Activated CD4-positive, alpha-beta T cell treated with anti-CD3 and anti-CD28 coated beads, Interleukin-2, amount 10 ng/mL, durations not matched to agents 7 days and 5 days (primary cell): ENCODE measurements at regions not wholly inside any gene's neighbourhood (a gene's known extent, or its start where the extent isn't known, plus 50 kb on each side); places are given as distances from the start of the nearest gene placed in this dataset.

Experiments used
- CTCF ChIA-PET: fragments of 350-600 bp; sonication (Branson Sonifier 250); formaldehyde crosslinking; loops from one replicate; lab custom pipeline; 2021; ENCODE audit warnings: antibody characterized with exemption; lab: Charles Lee
- POLR2A ChIA-PET: fragments of 350-600 bp; sonication (Branson Sonifier 250); formaldehyde crosslinking; loops from one replicate; lab custom pipeline; 2021; ENCODE audit warnings: antibody characterized with exemption; lab: Charles Lee
- DNase-seq: peaks from one replicate; pipeline ENCODE4 v3.0.0-alpha.2; 2020
- H3K27ac Mint-ChIP-seq: one replicate; pipeline ENCODE4 v1.8.0; 2021; ENCODE audit warnings: mild to moderate bottlenecking, moderate library complexity, mixed read lengths
- H3K27me3 Mint-ChIP-seq: one replicate; pipeline ENCODE4 v1.8.0; 2021; ENCODE audit warnings: mixed read lengths
- H3K36me3 Mint-ChIP-seq: one replicate; pipeline ENCODE4 v1.8.0; 2021; ENCODE audit warnings: low read depth, mixed read lengths
- H3K4me1 Mint-ChIP-seq: one replicate; pipeline ENCODE4 v1.8.0; 2021; ENCODE audit warnings: mixed read lengths
- H3K4me3 Mint-ChIP-seq: one replicate; pipeline ENCODE4 v1.8.0; 2021; ENCODE audit warnings: mild to moderate bottlenecking, moderate library complexity, mixed read lengths
- H3K9me3 Mint-ChIP-seq: one replicate; pipeline ENCODE4 v1.8.0; 2021; ENCODE audit warnings: mixed read lengths

DNA sequence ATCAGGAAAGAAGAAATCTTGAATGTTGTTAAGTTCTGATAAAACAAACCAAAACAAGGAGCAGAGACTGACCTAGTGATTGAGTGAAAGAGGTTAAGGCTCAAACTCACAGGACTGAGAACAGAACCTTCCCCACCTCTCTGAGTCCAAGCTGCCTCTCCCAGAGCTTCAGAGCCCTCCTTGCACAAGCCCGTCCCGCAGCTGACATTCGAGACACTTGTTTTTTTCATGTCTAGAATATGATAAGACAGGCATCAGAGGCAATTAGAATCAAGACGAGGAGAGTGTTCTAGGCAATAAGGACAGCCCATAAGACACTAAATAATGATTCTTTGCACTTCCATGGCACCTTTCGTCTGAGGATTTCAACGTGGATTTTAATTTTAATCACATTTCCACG is 140.6 kb downstream of the PXDC1 start:
- no peaks in the 10 kb centered on the region for H3K4me1 Mint-ChIP-seq
- H3K9me3 Mint-ChIP-seq = no peaks in the 10 kb centered on the region
- POLR2A ChIA-PET = no interaction called here
- no peak overlapping the region for H3K4me3 Mint-ChIP-seq
- peaks cover 3% of the 10 kb centered on the region for H3K27me3 Mint-ChIP-seq
- CTCF ChIA-PET = no interaction called here
- H3K27ac Mint-ChIP-seq = no peak overlapping the region
- DNase-seq = no peak
- no peaks in the 10 kb centered on the region for H3K36me3 Mint-ChIP-seq

DNA sequence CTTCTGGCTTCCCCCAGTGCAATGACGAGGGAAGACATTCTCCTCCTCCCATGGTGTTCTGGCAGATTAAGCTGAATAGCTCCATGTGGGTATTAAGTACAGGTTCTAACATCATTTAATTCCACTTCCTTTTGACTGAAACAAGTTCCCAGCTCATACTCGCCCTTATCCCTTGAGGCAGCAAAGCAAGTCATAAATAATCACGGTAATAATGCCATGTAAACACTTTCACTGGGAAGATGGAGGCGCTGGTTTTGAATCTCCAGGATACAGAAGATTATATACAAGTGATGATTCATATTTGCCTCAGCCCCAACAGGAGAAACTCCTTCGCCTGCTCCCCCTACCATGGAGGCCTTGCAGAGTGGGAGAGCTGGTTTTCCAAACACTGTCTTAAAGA is 141.3 kb downstream of the PXDC1 start:
- H3K27me3 Mint-ChIP-seq = peaks cover 3% of the 10 kb centered on the region
- no peak overlapping the region for H3K27ac Mint-ChIP-seq
- DNase-seq = no peak
- H3K9me3 Mint-ChIP-seq = no peaks in the 10 kb centered on the region
- CTCF ChIA-PET = interaction anchor here (0.7 kb wide), 1 partner anchor 172 kb away, joined by 3 read pairs; no protein-coding TSS in a partner anchor
- no peaks in the 10 kb centered on the region for H3K4me1 Mint-ChIP-seq
- POLR2A ChIA-PET = no interaction called here
- no peak overlapping the region for H3K4me3 Mint-ChIP-seq
- no peaks in the 10 kb centered on the region for H3K36me3 Mint-ChIP-seq

DNA sequence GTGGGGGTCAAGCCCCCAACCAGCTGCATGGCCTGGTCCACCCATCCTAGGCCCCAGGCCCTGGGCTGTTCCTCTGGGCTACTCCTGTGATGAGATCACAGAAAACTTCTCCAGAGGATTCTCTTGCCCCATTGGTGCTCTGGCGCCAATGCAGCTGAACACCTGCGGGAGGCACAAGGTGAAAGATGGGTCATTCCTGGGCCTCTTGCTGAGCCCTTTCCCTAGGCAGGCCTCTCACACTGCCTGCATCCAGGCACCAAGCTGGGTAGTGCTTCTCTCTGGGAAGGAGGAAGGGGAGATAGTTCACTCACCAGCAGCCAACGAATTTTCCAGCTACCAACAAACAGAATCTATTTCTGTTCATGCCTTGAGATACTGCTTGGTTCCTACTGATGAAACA is 142.1 kb downstream of the PXDC1 start:
- no peak for DNase-seq
- CTCF ChIA-PET = no interaction called here
- no peaks in the 10 kb centered on the region for H3K36me3 Mint-ChIP-seq
- H3K4me1 Mint-ChIP-seq = no peaks in the 10 kb centered on the region
- no peaks in the 10 kb centered on the region for H3K9me3 Mint-ChIP-seq
- no peak overlapping the region for H3K4me3 Mint-ChIP-seq
- POLR2A ChIA-PET = no interaction called here
- H3K27ac Mint-ChIP-seq = no peak overlapping the region
- H3K27me3 Mint-ChIP-seq = peaks cover 3% of the 10 kb centered on the region

DNA sequence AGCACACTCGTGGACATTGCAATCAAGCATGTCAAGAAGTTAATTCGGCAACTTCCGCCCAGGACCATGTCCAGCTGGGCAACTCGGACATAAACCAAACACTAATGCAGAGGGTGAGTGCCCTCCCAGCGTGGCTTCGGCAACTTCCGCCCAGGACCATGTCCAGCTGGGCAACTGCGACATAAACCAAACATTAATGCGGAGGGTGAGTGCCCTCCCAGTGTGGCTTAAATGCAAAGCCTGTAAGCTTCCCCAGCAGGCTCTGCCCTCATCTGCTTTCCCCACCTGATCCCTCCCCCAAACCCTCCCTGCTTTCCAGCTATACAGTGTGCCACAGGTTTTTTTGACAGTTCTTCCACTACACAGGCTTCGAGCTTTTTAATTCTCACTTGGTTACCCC is 143.4 kb downstream of the PXDC1 start:
- DNase-seq = no peak
- H3K27me3 Mint-ChIP-seq = no peaks in the 10 kb centered on the region
- H3K4me1 Mint-ChIP-seq = no peaks in the 10 kb centered on the region
- no peak overlapping the region for H3K4me3 Mint-ChIP-seq
- POLR2A ChIA-PET = no interaction called here
- CTCF ChIA-PET = no interaction called here
- no peaks in the 10 kb centered on the region for H3K36me3 Mint-ChIP-seq
- no peaks in the 10 kb centered on the region for H3K9me3 Mint-ChIP-seq
- no peak overlapping the region for H3K27ac Mint-ChIP-seq

DNA sequence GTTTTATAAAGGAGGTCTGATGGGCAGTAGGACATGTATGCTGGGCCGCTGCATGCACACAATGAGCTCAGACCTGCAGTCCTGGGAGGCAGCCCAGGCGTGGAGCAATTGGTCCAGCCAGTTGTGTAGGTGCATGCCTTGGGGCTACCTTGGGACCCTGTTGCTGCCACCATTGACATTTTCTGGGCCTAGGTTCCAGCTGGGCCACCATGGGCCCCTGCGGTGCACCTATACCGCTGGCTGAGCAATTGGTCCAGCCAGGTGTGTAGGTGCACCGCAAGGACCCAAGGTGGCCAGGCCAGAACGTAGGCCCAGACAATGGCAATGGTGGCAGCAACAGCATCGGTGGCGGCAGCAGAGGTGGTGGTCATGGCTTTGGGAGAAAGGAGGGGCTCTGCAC is 143.9 kb downstream of the PXDC1 start:
- CTCF ChIA-PET = no interaction called here
- H3K36me3 Mint-ChIP-seq = no peaks in the 10 kb centered on the region
- POLR2A ChIA-PET = no interaction called here
- H3K4me3 Mint-ChIP-seq = no peak overlapping the region
- no peak overlapping the region for H3K27ac Mint-ChIP-seq
- H3K27me3 Mint-ChIP-seq = no peaks in the 10 kb centered on the region
- no peak for DNase-seq
- no peaks in the 10 kb centered on the region for H3K9me3 Mint-ChIP-seq
- no peaks in the 10 kb centered on the region for H3K4me1 Mint-ChIP-seq

DNA sequence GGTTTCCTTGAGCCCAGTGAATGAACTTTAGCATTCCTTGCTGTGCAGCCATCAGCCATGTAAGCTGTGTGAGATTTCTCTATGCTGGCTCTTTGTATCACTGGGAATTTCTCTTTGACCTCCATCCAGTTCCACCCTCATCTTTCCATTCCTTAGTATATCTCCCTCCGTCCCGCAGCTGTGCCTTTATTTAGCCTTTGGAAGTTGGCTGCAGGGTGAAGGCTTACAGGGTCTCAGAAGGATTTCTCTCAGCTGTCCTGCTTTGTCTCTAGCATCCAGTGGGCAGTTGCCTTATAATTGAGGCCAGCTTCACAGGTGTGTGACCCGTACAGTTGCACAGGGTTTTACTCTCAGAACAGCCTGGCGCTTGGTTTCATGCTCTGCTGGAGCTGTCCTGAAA is 144.3 kb downstream of the PXDC1 start:
- ChIA-PET POLR2A (no interaction called here), CTCF (no interaction called here)
- no peaks in the 10 kb centered on the region for H3K36me3 Mint-ChIP-seq
- DNase-seq = no peak
- H3K4me1 Mint-ChIP-seq = no peaks in the 10 kb centered on the region
- H3K4me3 Mint-ChIP-seq = no peak overlapping the region
- H3K27me3 Mint-ChIP-seq = peaks cover 2% of the 10 kb centered on the region
- H3K9me3 Mint-ChIP-seq = peaks cover 4% of the 10 kb centered on the region
- no peak overlapping the region for H3K27ac Mint-ChIP-seq

DNA sequence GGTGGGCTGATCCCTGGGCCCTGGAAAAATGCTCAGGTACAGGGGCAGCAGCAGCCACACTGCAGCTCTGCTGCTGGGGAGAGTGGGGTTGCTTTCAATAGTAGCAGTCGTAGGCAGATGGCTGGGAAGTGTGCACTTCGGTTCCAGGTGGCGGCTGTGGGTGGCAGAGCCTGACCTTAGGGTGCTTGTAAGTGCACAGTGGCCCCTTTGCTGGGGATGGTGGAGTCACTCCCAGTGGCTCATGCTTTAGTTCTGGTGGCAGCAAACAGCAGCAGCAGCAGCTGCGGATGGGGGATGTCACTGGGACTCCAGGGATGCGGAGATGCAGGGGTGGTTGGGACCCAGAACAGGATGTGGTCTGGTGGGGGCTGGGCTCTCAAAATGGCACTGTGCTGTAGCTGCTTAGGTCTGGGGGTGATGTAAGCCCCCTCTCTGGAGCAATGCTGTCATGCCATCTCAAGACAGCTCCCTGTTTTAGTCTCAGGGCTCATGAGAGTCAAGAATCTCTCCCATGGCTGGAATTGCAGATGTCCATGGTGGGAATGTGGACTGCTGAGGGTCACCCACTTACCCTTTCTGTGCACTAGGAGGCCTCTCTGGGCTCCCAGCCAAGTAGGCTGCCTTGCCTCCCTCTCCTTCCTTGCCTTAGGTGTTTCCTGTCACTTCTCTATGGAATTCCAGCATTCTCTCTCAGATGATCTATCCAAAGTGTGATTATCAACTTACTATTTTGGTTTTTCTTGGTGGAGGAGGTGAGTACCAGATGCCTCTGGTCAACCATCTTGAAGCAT is 146.7 kb upstream of the SLC22A23 start:
- Mint-ChIP-seq H3K27ac (no peak overlapping the region), H3K9me3 (peaks cover 11% of the 10 kb centered on the region), H3K27me3 (peaks cover 27% of the 10 kb centered on the region), H3K4me3 (no peak overlapping the region), H3K36me3 (peaks cover 1% of the 10 kb centered on the region), H3K4me1 (no peaks in the 10 kb centered on the region)
- DNase-seq = no peak
- CTCF ChIA-PET = no interaction called here
- POLR2A ChIA-PET = no interaction called here

DNA sequence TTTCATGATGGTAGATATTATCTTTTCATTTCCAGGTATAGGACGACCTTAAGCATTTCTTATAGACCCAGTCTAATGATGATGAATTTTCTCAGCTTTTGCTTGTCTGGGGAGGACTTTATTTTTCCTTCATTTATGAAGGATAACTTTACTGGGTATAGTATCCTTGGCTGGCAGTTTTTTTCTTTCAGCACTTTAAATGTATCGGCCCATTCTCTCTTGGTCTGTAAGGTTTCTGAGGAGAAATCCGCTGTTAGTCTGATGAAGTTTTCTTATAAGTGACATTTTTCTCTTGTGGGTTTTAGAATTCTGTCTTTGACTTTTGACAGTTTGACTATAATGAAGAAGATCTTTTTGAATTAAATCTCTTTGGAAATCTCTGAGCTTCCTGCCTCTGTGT is 144.7 kb upstream of the SLC22A23 start:
- no peak for DNase-seq
- peaks cover 33% of the 10 kb centered on the region for H3K27me3 Mint-ChIP-seq
- H3K9me3 Mint-ChIP-seq = peaks cover 11% of the 10 kb centered on the region
- H3K27ac Mint-ChIP-seq = no peak overlapping the region
- POLR2A ChIA-PET = no interaction called here
- H3K4me3 Mint-ChIP-seq = no peak overlapping the region
- CTCF ChIA-PET = no interaction called here
- peaks cover 1% of the 10 kb centered on the region for H3K36me3 Mint-ChIP-seq
- H3K4me1 Mint-ChIP-seq = no peaks in the 10 kb centered on the region

DNA sequence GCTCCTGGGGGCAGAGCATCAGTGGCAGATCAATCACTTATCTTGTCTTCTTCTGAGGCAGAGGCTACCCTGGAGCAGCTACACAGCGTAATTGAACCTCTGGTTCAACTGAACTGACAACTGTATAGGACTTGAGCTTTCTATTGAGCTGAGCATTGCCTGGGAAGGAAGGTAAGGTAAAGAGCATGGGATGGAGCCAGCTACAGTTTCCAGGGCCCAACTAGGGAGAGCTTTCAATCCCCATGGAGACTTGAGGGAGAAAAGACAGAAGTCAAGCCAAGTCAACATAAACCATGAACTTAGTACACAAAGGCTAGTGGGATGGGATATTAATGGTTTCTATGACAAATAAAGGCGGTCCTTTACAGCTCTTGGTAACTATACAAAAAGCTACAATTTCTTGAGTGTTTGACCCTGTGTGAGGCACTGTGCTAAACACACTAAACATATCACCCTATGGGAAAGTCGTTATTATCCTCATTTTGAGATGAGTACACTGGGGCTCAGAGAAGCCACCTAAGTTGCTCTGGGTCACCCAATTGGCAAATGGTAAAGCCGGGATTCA is 140.7 kb upstream of the SLC22A23 start:
- no peaks in the 10 kb centered on the region for H3K4me1 Mint-ChIP-seq
- ChIA-PET POLR2A (no interaction called here), CTCF (interaction anchor here (1.1 kb wide), 1 partner anchor 251 kb away, joined by 3 read pairs; the partner anchor contains the start of gene FAM50B)

DNA sequence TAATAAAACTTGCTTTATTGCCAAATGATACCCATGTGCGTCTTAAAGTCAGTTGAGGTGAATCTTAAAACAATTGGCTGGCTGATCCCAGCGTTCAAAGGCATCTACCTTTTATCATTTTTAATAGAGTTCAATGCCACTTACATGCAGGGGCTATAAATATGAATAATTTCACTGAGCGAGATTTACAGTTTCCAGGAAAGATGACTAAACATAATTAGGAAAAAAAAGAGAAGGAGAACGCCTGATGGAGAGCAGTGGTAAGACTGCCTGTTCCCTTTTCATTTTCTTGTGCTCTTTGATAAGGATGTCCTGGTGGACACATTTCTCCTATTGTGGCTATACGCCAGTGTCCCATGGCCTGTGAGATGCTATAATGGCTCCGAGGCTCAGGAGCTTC is 139.9 kb upstream of the SLC22A23 start:
- H3K9me3 Mint-ChIP-seq = peaks cover 7% of the 10 kb centered on the region
- H3K27me3 Mint-ChIP-seq = peaks cover 37% of the 10 kb centered on the region
- ChIA-PET CTCF (interaction anchor here (1.1 kb wide), 1 partner anchor 252 kb away, joined by 3 read pairs; the partner anchor contains the start of gene FAM50B), POLR2A (no interaction called here)
- DNase-seq = no peak
- H3K36me3 Mint-ChIP-seq = peaks cover 1% of the 10 kb centered on the region
- no peaks in the 10 kb centered on the region for H3K4me1 Mint-ChIP-seq
- no peak overlapping the region for H3K27ac Mint-ChIP-seq
- no peak overlapping the region for H3K4me3 Mint-ChIP-seq

More for the DNA sequence above, 140.7 kb upstream of the SLC22A23 start:
- Mint-ChIP-seq H3K27ac (no peak overlapping the region), H3K36me3 (peaks cover 1% of the 10 kb centered on the region), H3K27me3 (peaks cover 40% of the 10 kb centered on the region), H3K4me3 (no peak overlapping the region), H3K9me3 (peaks cover 11% of the 10 kb centered on the region)
- no peak for DNase-seq

DNA sequence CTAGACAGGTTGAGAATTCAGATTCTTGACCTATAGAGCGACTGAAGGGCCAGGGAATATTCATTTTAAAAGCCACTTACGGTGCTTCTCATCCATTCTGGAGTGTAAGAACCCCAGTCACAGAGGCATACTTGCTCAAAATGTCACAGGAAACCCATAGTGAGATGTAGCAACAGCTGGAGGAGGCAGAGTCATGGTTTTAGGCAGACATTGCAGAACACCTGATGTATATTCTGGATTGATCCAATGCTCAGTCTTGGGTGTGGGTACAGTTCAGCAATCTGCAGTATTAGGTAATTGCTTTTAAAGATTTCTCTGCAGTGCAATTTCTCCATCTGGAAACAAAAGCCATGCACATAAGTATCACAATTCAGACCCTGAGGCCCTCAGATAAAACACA is 137.4 kb upstream of the SLC22A23 start:
- Mint-ChIP-seq H3K27me3 (peaks cover 21% of the 10 kb centered on the region), H3K4me1 (no peaks in the 10 kb centered on the region), H3K36me3 (no peaks in the 10 kb centered on the region), H3K27ac (no peak overlapping the region), H3K9me3 (no peaks in the 10 kb centered on the region), H3K4me3 (no peak overlapping the region)
- ChIA-PET CTCF (no interaction called here), POLR2A (interaction anchor here (0.7 kb wide), 1 partner anchor 32 kb away, joined by 4 read pairs; no protein-coding TSS in a partner anchor)
- DNase-seq = no peak

DNA sequence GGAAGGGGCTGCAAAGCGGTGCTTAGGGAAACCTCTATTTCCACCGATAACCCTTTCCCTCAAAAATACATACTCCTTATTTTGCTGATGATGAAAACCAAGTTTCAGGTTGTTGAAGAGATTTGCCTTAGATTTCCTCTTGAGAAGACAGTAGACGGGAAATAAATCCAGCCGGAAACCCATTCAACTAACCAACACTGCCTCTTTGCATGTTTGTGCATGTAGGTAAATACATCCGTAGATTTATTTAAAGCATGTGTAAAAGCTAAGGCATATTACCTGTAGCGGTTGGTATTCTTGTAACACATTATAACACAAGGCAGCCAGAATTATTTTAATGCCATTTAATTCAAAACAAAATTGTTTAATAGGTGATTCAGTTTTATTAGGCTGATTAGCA is 136.3 kb upstream of the SLC22A23 start:
- no peaks in the 10 kb centered on the region for H3K4me1 Mint-ChIP-seq

DNA sequence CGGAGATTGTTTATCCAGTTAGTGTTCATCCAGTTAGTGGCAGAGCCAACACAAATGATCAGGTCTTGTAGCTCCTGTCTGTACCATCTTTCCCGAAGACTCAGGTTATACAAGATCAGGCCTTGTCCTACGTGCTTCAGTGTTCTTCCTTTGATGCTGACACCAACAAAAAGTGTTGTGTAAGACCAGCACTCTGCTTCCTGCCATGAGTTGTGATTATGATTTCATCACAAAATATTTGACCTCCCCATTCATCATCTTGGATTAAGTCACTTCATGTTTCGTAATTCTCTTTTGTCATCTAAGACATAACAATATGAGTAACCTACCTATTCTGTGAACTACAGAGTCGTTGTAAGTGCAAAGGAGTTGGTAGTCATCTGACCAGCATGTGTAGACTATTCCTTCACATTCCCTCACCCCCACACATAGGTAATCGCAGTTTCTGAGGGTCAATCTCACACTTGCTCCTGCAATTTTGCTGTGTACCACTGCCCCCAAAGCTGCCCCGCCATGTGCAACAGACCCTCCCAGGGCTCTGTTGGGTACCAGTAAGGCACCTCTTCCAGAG is 135.6 kb upstream of the SLC22A23 start:
- no peak overlapping the region for H3K27ac Mint-ChIP-seq
- H3K9me3 Mint-ChIP-seq = peaks cover 2% of the 10 kb centered on the region
- no peaks in the 10 kb centered on the region for H3K36me3 Mint-ChIP-seq
- no peak overlapping the region for H3K4me3 Mint-ChIP-seq
- no peak for DNase-seq
- ChIA-PET POLR2A (no interaction called here), CTCF (no interaction called here)
- no peaks in the 10 kb centered on the region for H3K4me1 Mint-ChIP-seq
- H3K27me3 Mint-ChIP-seq = peaks cover 13% of the 10 kb centered on the region

More for the DNA sequence above, 136.3 kb upstream of the SLC22A23 start:
- no peak overlapping the region for H3K4me3 Mint-ChIP-seq
- no peaks in the 10 kb centered on the region for H3K9me3 Mint-ChIP-seq
- H3K27me3 Mint-ChIP-seq = peaks cover 16% of the 10 kb centered on the region
- no peak overlapping the region for H3K27ac Mint-ChIP-seq
- ChIA-PET CTCF (no interaction called here), POLR2A (no interaction called here)
- no peak for DNase-seq
- H3K36me3 Mint-ChIP-seq = no peaks in the 10 kb centered on the region
